GM19240 (cell line): ENCODE measurements at regions not wholly inside any gene's neighbourhood (a gene's known extent, or its start where the extent isn't known, plus 50 kb on each side); places are given as distances from the start of the nearest gene placed in this dataset.

Experiments used
- DNase-seq: peaks from one replicate; pipeline ENCODE4 v3.0.0; 2011; ENCODE audit warnings: low spot score; ENCODE audit not compliant: insufficient read length

DNA sequence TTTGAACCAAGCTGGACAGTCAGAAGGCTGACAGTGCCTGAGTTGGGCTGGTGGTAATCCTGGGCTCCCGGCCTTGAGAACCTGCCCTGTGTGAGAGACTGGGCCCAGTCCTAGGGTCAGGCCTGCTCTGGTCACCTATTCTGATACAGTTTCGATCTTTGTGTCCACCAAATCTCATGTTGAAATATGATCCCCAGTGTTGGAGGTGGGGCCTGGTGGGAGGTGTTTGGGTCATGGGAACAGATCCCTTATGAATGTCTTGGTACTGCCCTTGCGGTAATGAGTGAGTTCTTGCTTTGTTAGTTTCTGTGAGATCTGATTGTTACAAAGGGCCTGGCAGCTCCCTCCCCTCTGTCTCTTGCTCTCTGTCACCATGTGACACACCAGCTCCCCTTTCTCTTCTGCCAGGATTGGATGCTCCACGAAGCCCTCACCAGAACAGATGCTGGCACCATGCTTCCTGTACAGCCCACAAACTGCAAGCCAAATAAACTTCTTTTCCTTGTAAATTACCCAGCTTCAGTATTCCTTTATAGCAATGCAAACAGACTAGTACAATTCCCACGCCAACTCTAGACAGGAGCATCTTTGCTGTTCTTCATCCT, 111.8 kb upstream of the ZNF438 start:
- no peak for DNase-seq

DNA sequence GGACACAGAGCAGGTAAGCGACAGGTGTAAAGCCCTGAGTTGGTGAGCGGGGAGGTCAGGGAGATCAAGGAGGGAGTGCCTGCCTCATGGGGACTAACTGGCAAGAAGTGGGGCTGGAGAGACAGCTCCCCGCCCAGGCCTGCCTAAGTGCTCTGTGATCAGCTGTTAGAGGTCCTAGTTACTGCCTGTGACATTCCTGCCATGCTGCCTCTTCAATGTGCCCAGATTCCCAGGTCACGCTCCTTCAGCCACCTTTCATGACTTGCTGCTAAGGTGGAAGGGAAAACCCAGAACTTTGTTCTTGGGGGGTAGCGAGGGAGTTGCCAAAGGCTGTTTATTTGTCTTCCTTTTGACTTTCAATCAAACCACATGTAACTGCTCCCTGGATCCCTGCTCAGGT, 114.3 kb upstream of the ZNF438 start:
- DNase-seq = no peak

DNA sequence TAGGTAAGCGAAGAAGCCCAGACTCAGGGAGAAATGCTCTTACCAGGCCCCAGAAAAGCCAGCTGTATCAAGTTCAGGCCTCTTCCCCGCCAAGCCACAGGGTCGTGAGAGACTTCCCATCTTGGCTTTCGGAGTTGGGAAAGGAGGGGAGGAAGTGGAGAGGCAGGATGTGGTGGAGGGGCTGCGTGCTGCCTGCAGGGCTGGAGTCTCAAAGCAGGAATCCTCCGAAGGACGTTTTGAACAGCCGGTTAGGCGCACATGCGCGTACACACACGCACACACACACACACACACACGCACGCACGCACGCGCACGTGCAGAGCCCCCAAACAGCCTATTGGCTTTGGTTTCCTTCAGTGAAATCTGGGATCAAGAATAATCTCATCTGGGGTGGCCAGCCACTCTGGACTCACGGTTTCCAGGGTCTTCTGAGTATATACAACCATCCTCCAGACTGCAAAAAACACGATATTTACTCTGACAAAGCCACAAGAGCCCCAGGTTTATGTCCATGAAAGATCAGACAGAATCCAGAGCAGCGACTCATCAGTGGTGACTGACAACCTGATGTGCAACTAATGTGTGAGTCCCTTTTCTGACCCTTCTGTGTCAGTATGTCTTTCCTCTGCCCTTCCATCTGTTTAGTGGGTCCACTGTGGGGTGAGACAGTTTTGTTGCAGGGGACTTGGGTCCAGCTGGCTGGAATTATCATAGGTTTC, 115.0 kb upstream of the ZNF438 start:
- DNase-seq = no peak

DNA sequence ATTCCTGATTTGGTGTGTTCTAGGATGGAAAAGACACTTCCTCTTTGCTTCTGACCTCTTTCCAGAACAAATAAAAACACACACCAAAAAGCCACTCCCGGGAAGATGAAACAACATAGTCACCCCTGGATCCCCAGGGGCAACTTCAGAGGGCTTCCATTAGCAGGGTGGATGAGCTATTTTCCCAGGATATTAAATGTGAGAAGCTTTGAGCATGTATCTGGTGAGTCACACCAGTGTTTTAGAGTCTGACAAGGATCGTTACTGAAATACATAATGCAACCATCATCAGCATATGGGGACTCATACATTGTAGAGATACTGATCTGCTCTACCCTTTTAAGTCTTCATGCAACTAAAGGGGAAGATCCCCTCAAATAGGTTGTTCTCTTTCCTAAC, 115.5 kb upstream of the ZNF438 start:
- DNase-seq = no peak

DNA sequence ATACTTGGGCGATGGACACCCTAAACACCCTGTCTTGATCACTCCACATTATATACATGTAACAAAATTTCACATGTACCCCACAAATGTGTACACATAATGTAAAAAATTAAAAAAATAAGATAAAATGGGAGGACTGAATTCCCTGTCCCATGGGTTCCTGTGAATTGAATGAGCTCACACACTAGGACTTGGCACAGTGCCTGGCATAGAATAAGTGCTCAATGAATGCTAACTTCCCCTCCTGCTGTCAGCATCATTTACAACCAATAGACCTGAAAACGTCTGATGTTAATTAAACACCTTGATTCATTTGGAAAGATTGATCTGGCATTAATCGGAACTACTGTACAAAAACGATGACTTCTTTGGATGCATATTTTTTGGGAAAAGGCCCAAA, 117.3 kb upstream of the ZNF438 start:
- DNase-seq = no peak

DNA sequence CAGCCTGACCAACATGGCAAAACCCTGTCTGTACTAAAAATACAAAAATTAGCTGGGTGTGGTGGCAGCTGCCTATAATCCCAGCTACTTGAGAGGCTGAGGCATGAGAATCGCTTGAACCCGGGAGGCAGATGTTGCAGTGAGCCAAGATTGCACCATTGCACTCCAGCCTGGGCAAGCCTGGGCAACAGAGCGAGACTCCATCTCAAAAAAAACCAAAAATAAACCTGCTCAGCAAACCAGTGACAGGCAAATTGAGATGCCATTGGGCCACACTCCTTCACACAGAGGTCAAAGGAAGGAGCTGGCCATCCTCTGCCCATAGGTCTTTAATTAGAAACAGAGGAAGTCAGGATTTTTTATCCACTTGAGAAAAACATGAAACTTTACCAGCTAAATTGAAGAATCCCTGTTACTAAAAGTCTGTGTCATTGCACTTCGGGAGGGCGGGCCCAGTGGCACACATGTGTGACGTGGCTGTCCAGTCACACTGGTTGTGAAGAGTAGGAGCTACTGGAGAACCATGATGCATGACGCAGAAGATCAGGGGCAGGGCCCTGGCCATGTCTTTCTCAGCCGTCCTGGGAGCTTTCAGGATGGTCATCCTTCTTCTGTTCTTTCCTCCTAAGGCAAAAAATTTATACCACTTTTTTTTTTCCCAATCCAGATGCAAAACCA, 118.3 kb upstream of the ZNF438 start:
- DNase-seq = no peak

DNA sequence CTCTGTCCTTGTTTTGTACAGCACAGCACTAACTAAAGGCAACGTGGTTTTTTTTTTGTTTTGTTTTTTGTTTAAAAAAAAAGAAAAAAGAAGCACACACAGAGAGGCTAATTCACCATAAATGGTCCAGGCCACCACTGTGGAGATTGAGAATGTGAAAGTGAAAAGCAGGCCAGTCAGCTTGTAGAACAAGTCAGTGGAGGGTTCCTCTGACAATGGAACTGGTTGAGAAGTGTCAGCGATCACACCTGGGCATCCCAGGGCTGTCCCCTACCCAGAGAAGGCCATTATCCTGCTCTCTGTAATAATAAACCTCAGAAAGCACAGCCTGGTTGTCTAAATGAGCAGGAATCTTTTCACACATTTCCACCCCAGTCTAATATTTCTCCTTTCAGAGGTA, 119.6 kb upstream of the ZNF438 start:
- no peak for DNase-seq

DNA sequence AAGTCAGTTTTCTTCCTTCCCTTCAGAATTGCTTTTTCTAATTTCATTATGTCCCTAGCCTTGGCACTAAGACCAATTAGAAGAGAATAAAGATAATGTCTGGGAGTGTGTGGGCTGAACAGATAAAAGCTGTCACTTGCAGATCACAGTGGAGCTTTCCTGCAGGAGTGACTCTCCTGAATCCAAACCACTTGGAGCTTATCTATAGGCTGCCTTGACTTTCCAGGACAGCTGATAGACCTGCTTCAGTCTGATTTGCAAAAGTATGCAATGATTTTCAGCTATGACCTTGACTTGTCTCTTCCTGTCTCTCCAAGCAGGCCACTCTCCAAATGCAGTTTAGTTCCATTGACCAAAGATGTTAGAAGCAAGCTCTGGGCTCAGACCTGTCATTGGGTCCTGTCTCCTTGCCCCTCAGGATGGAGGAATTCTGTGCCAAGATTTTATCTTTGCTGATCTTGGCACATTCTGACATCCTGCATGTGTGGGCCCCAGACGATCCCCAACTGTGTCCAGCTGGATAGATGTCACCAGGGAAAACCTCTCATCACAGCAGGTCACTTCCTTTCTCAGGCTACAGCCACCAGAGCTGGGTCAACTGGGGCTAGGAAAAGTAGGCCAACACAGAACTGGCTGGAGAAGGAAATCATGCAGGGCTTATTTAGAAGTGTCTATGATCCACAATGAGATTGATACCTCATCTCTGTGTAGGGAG, 120.9 kb upstream of the ZNF438 start:
- DNase-seq = no peak

DNA sequence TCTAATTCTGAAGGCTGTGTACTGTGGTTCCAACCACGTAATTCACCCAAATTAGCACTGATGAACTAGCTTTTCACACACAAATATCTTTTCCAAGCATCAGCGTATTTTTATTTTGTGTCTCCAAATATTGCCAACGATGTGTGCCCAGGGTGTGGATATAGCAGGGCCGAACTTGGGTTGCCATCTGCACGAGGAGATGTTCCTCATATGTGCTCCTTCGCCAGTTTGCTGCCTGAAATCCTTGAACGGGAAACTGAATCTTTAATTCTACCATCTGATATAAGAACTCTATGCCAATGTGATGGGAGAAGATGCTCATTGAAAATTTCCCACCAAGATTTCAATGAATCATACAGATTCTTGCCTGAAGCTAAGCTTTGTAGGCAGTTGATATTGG, 121.5 kb upstream of the ZNF438 start:
- DNase-seq = no peak

DNA sequence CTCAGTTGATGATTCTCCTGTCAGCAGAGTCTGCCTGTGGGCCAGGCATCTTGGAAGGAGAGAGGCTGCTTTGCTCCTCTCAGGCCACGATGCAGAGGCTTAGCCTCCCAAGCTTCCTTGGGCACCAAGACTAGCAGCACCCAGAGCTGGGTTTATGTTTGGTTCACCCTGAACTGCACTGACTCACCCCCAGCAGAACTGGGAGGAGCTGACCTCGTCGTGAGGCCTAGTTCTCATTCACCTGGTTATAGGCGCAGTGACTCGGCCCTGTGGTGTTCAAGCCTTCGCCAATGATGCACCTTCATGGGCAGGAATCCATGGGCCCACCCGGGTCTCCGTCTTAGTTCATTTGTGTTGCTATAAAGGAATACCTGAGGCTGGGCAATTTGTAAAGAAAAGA, 122.0 kb upstream of the ZNF438 start:
- no peak for DNase-seq

DNA sequence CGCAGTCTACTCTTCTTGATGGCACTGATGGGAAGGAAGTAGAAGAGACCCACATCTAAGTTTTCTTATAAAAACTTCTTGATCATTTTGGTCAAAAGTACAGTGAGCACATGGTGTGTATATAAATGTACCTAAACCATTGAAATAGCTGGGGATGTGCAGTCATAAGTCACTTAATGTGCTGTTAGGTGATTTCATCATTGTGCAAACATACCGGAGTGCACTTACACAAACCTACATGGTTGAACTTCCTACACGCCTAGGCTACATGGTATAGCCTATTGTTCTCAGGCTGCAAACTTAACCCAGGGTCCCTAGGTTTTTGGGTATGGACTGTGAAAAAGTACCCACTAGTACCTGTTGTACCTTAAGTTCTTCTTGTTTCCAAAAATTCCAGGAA, 123.3 kb upstream of the ZNF438 start:
- no peak for DNase-seq

DNA sequence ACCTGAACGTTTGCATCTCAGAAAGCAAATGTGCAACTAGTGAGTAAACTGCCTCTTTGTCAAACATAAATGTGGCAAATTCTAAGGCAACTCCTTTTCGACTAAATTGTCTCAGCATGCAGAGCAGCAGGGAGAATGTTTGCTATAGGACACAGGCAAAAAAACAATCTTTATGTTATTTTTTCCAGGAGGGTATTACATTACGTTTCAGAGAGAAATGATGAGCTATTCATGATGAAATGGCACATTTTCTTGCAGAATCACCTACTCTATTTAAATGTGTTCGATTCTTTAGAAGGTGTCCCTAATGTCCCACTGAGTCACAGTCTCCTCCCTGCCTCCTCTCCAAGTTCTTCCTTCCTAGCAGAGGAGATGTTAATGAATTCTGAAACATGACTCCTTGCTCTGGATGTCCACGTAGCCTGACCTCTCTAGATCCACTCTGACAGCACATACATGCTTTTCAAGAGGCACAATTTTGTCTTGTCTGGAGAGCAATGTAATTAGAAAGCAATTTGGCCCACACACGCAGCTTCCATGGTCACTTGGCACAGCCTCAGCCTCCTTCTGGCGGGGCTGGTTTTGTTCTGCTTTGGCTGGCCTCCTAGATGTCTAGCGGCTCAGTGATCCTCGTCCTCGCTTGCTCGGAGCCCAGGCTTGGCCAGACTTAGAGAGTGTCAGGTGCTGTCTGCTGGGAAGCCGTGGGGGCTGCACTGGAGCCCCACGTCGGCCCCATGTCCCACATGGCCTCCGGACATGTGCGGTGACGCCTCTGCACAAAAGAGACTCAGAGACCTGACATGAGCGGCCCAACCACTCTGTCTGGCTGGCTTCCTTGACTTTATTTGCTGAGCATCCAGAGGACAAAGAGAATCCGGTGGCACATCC, 125.7 kb upstream of the ZNF438 start:
- no peak for DNase-seq

DNA sequence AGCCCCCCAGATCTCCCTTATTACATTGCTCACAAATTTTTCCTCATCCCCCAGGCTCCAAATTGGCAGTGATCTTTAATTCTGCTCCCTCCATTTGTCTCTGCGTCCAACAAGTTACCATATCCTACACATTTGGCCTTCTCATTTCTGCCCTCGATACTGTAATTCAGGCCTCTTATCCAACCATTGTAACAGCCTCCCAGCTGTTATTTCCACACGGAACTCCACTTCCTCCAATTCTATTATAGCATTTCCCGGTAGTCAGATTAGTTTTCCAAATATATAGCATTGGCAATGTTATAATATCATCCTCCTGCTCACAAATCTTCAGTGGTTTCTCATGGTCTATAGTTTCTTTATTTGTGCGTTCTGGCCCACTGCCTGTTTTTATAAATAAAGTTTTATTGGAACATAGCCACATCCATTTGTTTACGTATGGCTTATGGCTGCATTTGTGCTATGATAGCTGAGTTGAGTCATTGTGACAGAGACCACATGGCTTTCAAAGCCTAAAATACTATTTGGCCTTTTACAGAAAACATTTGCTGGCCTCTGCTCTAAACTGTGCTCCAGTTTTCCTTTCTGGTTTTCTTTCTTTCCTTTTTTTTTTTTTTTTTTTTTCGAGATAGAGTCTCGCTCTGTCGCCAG, 126.5 kb upstream of the ZNF438 start:
- no peak for DNase-seq

DNA sequence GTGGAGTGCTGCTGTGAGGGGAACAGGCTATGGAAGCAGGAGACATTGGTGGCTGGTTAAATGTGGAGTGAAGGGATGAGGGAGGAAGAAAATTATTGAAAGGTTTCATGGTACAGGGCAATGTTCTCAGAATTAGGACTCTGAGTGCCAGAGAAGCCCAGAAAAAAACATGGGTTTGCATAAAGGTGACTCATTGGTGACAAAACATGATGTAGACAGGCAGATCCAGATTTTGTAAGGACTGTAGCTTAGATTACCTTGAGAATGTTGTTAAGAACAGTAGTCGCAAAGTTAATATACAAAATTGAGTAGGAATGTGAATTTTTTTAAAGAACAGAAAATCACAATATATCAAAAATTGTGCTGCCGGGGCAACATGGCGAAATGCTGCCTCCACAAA, 134.9 kb upstream of the ZNF438 start:
- no peak for DNase-seq

DNA sequence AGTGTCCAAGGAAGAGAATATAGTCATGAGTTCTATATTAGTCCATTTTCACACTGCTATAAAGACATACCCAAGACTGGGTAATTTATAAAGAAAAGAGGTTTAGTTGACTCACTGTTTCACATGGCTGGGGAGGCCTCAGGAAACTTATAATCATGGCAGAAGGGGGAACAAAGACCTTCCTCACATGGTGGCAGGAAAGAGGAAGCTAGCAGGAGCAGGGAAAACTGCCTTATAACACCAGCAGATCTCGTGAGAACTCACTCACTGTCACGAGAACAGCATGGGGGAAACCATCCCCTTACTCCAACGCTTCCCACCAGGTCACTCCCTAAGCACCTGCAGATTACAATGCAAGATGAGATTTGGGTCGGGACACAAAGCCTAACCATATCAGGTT, 139.0 kb upstream of the ZNF438 start:
- DNase-seq = no peak

DNA sequence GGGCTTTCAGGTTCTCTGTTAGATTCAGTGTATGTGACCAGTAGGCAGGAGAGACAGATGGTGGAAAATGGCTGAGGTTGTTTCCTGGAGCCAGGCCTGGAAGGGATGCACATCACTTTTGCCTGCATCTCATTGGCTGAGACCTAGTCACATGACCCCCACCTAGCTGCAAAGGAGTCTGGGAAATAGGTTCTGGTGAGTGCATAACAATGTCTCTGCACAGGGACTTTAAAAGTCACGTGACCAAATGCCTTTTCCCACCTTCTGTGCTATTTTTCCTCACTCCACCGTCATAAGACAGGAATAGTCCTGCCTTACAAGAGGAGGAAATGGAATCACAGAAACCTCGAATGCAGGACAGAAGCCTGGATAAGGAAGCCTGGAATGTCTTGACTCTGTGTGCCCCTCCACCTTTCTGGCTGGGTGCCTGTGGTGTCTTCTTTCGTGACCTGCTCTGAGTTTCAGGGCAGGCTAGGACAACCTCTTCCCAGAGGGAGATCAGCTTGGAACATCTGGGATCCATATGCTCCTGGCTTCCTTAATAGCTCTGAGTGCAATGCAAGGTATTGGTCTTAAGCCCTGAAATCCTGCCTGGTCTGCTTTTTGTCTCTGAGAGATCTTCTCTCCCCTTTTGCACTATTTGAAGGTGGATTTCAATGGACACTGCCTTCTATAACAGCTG, 139.9 kb upstream of the ZNF438 start:
- DNase-seq = no peak

DNA sequence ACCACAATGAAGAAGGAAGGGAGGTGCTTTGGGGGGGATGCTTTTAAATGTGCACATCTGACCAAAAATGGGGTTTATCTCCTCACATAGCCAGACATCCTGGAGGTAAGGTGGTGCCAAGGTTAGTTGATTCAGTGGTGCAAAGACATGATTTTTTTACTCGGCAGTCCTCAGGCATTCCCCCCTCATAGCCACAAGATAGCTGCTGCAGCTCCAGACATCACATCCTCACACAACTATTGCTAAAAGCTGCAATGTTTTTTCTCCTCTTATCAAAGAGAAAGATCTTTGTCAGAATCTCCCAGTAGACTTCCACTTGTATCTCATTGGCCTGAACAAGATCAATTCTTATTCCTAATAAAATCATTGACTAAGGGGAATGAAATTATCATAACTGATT, 141.3 kb upstream of the ZNF438 start:
- no peak for DNase-seq

DNA sequence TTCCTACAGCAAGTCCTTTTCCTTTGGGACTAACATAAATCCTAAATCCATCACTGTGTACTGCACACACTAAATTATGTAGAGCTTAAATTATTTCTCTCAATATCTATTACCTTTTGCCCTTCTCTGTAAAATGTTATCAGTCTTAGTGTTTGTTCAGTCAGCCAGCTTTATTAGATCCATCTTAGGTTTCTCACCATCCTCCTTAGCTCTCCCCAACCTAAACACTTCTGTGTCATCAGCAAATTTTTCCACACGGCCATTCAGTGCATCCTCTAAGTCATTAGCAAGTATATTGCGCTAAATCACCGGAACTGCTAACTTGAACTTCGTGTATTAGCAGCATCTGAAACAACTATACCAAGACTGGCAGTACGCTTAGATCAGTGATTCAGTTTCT, 142.1 kb upstream of the ZNF438 start:
- DNase-seq = no peak

DNA sequence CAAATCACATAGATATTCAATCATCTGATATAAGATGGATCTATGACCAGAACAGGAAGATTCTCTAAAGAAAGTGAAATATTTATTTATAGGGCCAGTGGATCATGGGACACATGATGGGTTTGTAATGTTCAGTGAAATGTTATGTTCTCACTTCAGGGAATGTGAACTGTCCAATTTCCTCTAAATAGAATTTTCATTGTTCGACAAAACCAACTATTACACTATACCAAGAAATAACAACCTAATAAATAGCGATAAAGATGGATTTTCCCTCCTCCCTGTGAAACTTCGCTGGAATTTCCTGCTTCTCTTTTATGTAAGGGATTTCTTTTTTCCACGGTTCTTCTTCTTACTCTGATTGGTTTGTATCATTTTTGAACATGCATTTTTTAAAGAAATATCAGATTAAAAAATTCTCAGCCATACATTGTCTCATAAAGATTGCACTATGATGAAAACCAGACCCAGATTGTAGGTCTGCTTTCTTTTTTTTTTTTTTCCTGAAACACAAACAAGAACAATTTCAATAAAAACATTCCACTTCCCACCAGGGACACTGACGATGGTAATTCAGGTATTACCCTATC, 139.8 kb upstream of the ZEB1 start:
- no peak for DNase-seq
